ENCODE measurements at regions not wholly inside any gene's neighbourhood (a gene's known extent, or its start where the extent isn't known, plus 50 kb on each side); places are given as distances from the start of the nearest gene placed in this dataset.
A peak's percentile ranks its signal among the peaks of the same experiment; 100 is the strongest.

GRCh38 chr3:61331929-61332552 lies 80.8 kb upstream of the FHIT start:
- TF ChIP-seq CTCF (conservative IDR thresholded peaks at IDR 0.05 in 1 of 2, IDR thresholded peaks at IDR 0.05 in 1 of 2; ENCODE audit: low read depth in 1 of 2, low read length in 2 of 2) (no peak), EZH2 (IDR thresholded peaks at IDR 0.05; ENCODE audit: low read length, missing control alignments) (no peak)
- Histone ChIP-seq H3K9me3 (ENCODE audit: control insufficient read depth, insufficient read depth, low read depth, low read length) (no peaks in the 10 kb centered on the region), H3K4me2 (ENCODE audit: extremely low read depth, insufficient read depth, low read length) (no peak overlapping the region), H3K4me3 (replicated peaks in 1 of 4; ENCODE audit: control extremely low read depth in 1 of 4, insufficient read depth in 1 of 4, low read depth in 3 of 4, low read length in 4 of 4) (no peak overlapping the region), H4K20me1 (ENCODE audit: control insufficient read depth, extremely low read depth, insufficient read depth, low read length) (no peaks in the 10 kb centered on the region), H3K79me2 (ENCODE audit: control insufficient read depth, insufficient read depth, low read length) (no peaks in the 10 kb centered on the region), H3K9ac (ENCODE audit: insufficient read depth, low read length) (no peak overlapping the region), H3K27ac (ENCODE audit: insufficient read depth, low read length) (no peak overlapping the region), H3K4me1 (ENCODE audit: control insufficient read depth, extremely low read depth, insufficient read depth, low read length) (no peaks in the 10 kb centered on the region), H3K36me3 (ENCODE audit: control insufficient read depth, insufficient read depth, low read length) (no peaks in the 10 kb centered on the region), H2AFZ (ENCODE audit: low read length) (no peak overlapping the region), H3K27me3 (ENCODE audit: control insufficient read depth, insufficient read depth, low read length) (no peaks in the 10 kb centered on the region)
- DNase-seq (ENCODE audit: low read depth in 2 of 2), result peak in 1 of 2 donors; percentile 37

- Histone ChIP-seq H4K20me1 (ENCODE audit: control insufficient read depth, extremely low read depth, insufficient read depth, low read length) (no peaks in the 10 kb centered on the region), H3K9ac (ENCODE audit: insufficient read depth, low read length) (no peak overlapping the region), H3K9me3 (ENCODE audit: control insufficient read depth, insufficient read depth, low read depth, low read length) (no peaks in the 10 kb centered on the region), H3K27ac (ENCODE audit: insufficient read depth, low read length) (no peak overlapping the region), H3K27me3 (ENCODE audit: control insufficient read depth, insufficient read depth, low read length) (no peaks in the 10 kb centered on the region), H3K4me3 (replicated peaks in 1 of 4; ENCODE audit: control extremely low read depth in 1 of 4, insufficient read depth in 1 of 4, low read depth in 3 of 4, low read length in 4 of 4) (no peak overlapping the region), H3K36me3 (ENCODE audit: control insufficient read depth, insufficient read depth, low read length) (no peaks in the 10 kb centered on the region), H3K79me2 (ENCODE audit: control insufficient read depth, insufficient read depth, low read length) (no peaks in the 10 kb centered on the region), H3K4me2 (ENCODE audit: extremely low read depth, insufficient read depth, low read length) (no peak overlapping the region), H3K4me1 (ENCODE audit: control insufficient read depth, extremely low read depth, insufficient read depth, low read length) (no peaks in the 10 kb centered on the region), H2AFZ (ENCODE audit: low read length) (no peak overlapping the region)
- peak in 1 of 2 donors; percentile 27 for DNase-seq (ENCODE audit: low read depth in 2 of 2)
- no peak for TF ChIP-seq CTCF (conservative IDR thresholded peaks at IDR 0.05 in 1 of 2, IDR thresholded peaks at IDR 0.05 in 1 of 2; ENCODE audit: low read depth in 1 of 2, low read length in 2 of 2)
Measured at GRCh38 chr3:61333192-61333961, 82.1 kb upstream of the FHIT start.

- Histone ChIP-seq H3K4me1 (ENCODE audit: control insufficient read depth, extremely low read depth, insufficient read depth, low read length) (no peaks in the 10 kb centered on the region), H3K79me2 (ENCODE audit: control insufficient read depth, insufficient read depth, low read length) (no peaks in the 10 kb centered on the region), H4K20me1 (ENCODE audit: control insufficient read depth, extremely low read depth, insufficient read depth, low read length) (no peaks in the 10 kb centered on the region), H2AFZ (ENCODE audit: low read length) (no peak overlapping the region), H3K36me3 (ENCODE audit: control insufficient read depth, insufficient read depth, low read length) (no peaks in the 10 kb centered on the region), H3K4me3 (replicated peaks in 1 of 4; ENCODE audit: control extremely low read depth in 1 of 4, insufficient read depth in 1 of 4, low read depth in 3 of 4, low read length in 4 of 4) (no peak overlapping the region), H3K27me3 (ENCODE audit: control insufficient read depth, insufficient read depth, low read length) (no peaks in the 10 kb centered on the region), H3K9me3 (ENCODE audit: control insufficient read depth, insufficient read depth, low read depth, low read length) (no peaks in the 10 kb centered on the region), H3K4me2 (ENCODE audit: extremely low read depth, insufficient read depth, low read length) (no peak overlapping the region), H3K9ac (ENCODE audit: insufficient read depth, low read length) (no peak overlapping the region), H3K27ac (ENCODE audit: insufficient read depth, low read length) (no peak overlapping the region)
- TF ChIP-seq EZH2 (IDR thresholded peaks at IDR 0.05; ENCODE audit: low read length, missing control alignments), result no peak
- no peak for TF ChIP-seq CTCF (conservative IDR thresholded peaks at IDR 0.05 in 1 of 2, IDR thresholded peaks at IDR 0.05 in 1 of 2; ENCODE audit: low read depth in 1 of 2, low read length in 2 of 2)
- DNase-seq (ENCODE audit: low read depth in 2 of 2), result no peak
Measured at GRCh38 chr3:61334783-61335182, 83.5 kb upstream of the FHIT start.

All from fibroblast of lung (primary cell).